Keratinocyte (primary cell): ENCODE measurements at regions not wholly inside any gene's neighbourhood (a gene's known extent, or its start where the extent isn't known, plus 50 kb on each side); places are given as distances from the start of the nearest gene placed in this dataset.

ENCODE experiments used
- DNase-seq: peaks from one replicate; pipeline ENCODE4 v3.0.0-alpha.2; 2011; ENCODE audit warnings: low read depth, missing footprints, low spot score
- FAIRE-seq: peaks from 2 replicates; lab custom pipeline; 2011; peaks lifted over from hg19 to GRCh38; lab: Jason Lieb, UNC
- H2AFZ ChIP-seq: 2 replicates; pipeline ENCODE4 v1.6.0; 2012; ENCODE audit warnings: low read length, control low read depth, inconsistent platforms; ENCODE audit not compliant: control insufficient read depth
- H3K27ac ChIP-seq: 2 replicates; pipeline ENCODE4 v1.5.1; 2011; ENCODE audit warnings: low read length; ENCODE audit not compliant: control insufficient read depth, insufficient read depth
- H3K27me3 ChIP-seq: 3 replicates; pipeline ENCODE4 v1.6.0; 2011; ENCODE audit warnings: low read length; ENCODE audit not compliant: control insufficient read depth, insufficient read depth; ENCODE audit errors: extremely low read depth
- H3K36me3 ChIP-seq, 2 experiments: 2 replicates in 1 of 2; 3 replicates in 1 of 2; pipeline ENCODE4 v1.5.1; 2011; ENCODE audit warnings: low read length in 2 of 2, mild to moderate bottlenecking in 1 of 2; ENCODE audit not compliant: control insufficient read depth in 2 of 2, insufficient read depth in 2 of 2; ENCODE audit errors: extremely low read depth in 1 of 2
- H3K4me1 ChIP-seq: 3 replicates; pipeline ENCODE4 v1.5.1; 2011; ENCODE audit warnings: low read length; ENCODE audit not compliant: control insufficient read depth, insufficient read depth; ENCODE audit errors: extremely low read depth
- H3K4me2 ChIP-seq: 3 replicates; pipeline ENCODE4 v1.6.0; 2011; ENCODE audit warnings: low read depth, low read length; ENCODE audit not compliant: control insufficient read depth, insufficient read depth; ENCODE audit errors: extremely low read depth
- H3K4me3 ChIP-seq, 3 experiments: fragments of 200-600 bp in 1 of 3; sonication (generic) in 1 of 3; 2 replicates in 2 of 3; 3 replicates in 1 of 3; pipeline ENCODE4 v1.5.1; 2011 to 2016; ENCODE audit warnings: low read length in 3 of 3, mild to moderate bottlenecking in 3 of 3, control low read depth in 2 of 3, inconsistent platforms in 1 of 3, low read depth in 1 of 3, mixed read lengths in 1 of 3, mixed run types in 1 of 3, moderate library complexity in 1 of 3; ENCODE audit not compliant: control insufficient read depth in 2 of 3, insufficient read depth in 2 of 3; ENCODE audit errors: extremely low read depth in 1 of 3
- H3K79me2 ChIP-seq: 2 replicates; pipeline ENCODE4 v1.6.0; 2012; ENCODE audit warnings: low read length; ENCODE audit not compliant: control insufficient read depth, insufficient read depth
- H3K9ac ChIP-seq: 3 replicates; pipeline ENCODE4 v1.6.0; 2011; ENCODE audit warnings: low read length; ENCODE audit not compliant: control insufficient read depth, insufficient read depth; ENCODE audit errors: extremely low read depth
- H3K9me1 ChIP-seq: 3 replicates; pipeline ENCODE4 v1.6.0; 2011; ENCODE audit warnings: low read length; ENCODE audit not compliant: control insufficient read depth, insufficient read depth; ENCODE audit errors: extremely low read depth
- H3K9me3 ChIP-seq: 2 replicates; pipeline ENCODE4 v1.5.1; 2012; ENCODE audit warnings: low read depth, low read length; ENCODE audit not compliant: control insufficient read depth
- H4K20me1 ChIP-seq: 3 replicates; pipeline ENCODE4 v1.6.0; 2011; ENCODE audit warnings: low read length; ENCODE audit not compliant: control insufficient read depth, insufficient read depth; ENCODE audit errors: extremely low read depth
- CTCF ChIP-seq, 3 experiments: IDR thresholded peaks in 1 of 3; conservative IDR thresholded peaks in 1 of 3; optimal IDR thresholded peaks in 1 of 3; 2 replicates in 2 of 3; 3 replicates in 1 of 3; pipeline versions ENCODE3 to v1.5.1; 2011; ENCODE audit warnings: low read length in 3 of 3, mild to moderate bottlenecking in 3 of 3, moderate library complexity in 2 of 3, control low read depth in 1 of 3, inconsistent platforms in 1 of 3; ENCODE audit not compliant: insufficient read depth in 2 of 3; ENCODE audit errors: extremely low read depth in 1 of 3
- EZH2 ChIP-seq: IDR thresholded peaks from one replicate; pipeline ENCODE4 v1.6.1; 2012; ENCODE audit warnings: inconsistent platforms, mild to moderate bottlenecking, low read length, moderate library complexity
- dilution Hi-C: fragments of 300-500 bp; cut with MboI; formaldehyde crosslinking; loops from one replicate; pipeline ENCODE4 v1.7.0; 2020; ENCODE audit warnings: low sequenced_read_pairs; ENCODE audit not compliant: extremely low pct_ligation_motif_present

DNA sequence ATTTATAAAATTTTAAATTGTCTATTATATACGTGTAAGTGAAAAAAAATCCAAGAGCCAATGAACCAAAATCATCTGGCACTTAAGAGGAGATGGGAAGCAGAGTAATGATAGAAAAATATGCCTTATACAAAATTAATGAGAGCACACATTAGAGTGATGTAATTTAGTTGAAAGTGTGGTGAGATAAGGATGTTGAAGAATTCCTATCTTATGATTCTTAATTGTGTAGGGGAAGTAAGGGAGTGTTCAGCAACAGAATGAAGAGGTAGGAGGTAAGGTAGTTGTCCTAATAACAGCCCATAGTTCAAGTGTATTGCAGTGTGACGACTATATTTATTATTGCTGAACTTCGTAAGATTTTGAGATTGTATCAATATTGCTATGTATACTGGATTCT is 843.4 kb upstream of the FLRT2 start:
- dilution Hi-C loops, result no loop called here
- Histone ChIP-seq H4K20me1 (no peaks in the 10 kb centered on the region), H3K27me3 (no peaks in the 10 kb centered on the region), H3K9me3 (no peaks in the 10 kb centered on the region), H2AFZ (no peak overlapping the region), H3K4me2 (no peak overlapping the region), H3K9ac (no peak overlapping the region), H3K4me3 (no peak overlapping the region), H3K9me1 (no peaks in the 10 kb centered on the region), H3K4me1 (no peaks in the 10 kb centered on the region), H3K27ac (no peak overlapping the region), H3K79me2 (no peaks in the 10 kb centered on the region), H3K36me3 (no peaks in the 10 kb centered on the region)
- no peak for TF ChIP-seq EZH2
- no peak for TF ChIP-seq CTCF (optimal IDR thresholded peaks at IDR 0.05 in 1 of 3, IDR thresholded peaks at IDR 0.05 in 1 of 3, conservative IDR thresholded peaks at IDR 0.05 in 1 of 3; ENCODE audit: extremely low read depth in 1 of 3, insufficient read depth in 2 of 3, low read length in 3 of 3)
- FAIRE-seq (no peak), DNase-seq (no peak)

DNA sequence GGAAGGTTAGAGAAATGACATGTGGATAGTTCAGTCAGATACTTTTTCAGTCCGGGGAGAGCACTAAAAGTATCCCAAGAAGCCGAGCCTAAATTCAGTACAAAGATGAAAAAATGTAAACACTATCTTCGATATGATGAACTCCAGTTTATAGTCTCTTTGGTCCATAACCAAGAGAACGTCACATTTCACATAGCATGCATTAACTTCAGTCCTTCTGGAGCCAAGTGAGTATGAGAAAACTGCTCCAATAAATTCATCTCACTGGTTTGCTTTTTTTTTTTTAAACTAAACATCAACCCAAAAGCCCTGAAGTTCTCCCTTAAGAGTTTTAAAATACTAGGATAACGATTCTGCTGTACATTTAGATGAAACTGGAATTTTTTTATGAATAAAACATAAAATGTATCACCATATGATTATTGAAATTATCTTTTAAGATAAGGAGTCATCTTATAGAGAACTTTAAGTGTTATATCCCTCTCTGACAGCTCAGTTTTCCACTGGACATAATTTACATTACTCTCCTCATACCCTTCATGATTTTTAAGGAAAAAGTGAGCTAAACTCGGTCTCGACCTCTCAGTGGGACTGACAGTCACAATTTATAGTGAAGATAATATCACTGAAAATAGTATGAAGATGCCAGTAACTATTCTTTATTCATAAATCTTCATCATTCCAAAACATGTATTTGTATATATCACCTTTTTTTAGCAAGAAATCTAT is 841.5 kb upstream of the FLRT2 start:
- FAIRE-seq, result no peak
- Histone ChIP-seq H3K9me3 (no peaks in the 10 kb centered on the region), H3K27ac (no peak overlapping the region), H2AFZ (no peak overlapping the region), H3K9ac (no peak overlapping the region), H3K27me3 (no peaks in the 10 kb centered on the region), H3K4me3 (no peak overlapping the region), H3K4me1 (no peaks in the 10 kb centered on the region), H3K79me2 (no peaks in the 10 kb centered on the region), H4K20me1 (no peaks in the 10 kb centered on the region), H3K9me1 (no peaks in the 10 kb centered on the region), H3K4me2 (no peak overlapping the region), H3K36me3 (no peaks in the 10 kb centered on the region)
- DNase-seq, result no peak
- TF ChIP-seq EZH2, result no peak
- no peak for TF ChIP-seq CTCF (optimal IDR thresholded peaks at IDR 0.05 in 1 of 3, IDR thresholded peaks at IDR 0.05 in 1 of 3, conservative IDR thresholded peaks at IDR 0.05 in 1 of 3; ENCODE audit: extremely low read depth in 1 of 3, insufficient read depth in 2 of 3, low read length in 3 of 3)
- dilution Hi-C loops, result no loop called here
